GM11168 (cell line): ENCODE measurements at regions not wholly inside any gene's neighbourhood (a gene's known extent, or its start where the extent isn't known, plus 50 kb on each side); places are given as distances from the start of the nearest gene placed in this dataset.

Experiments used
- in situ Hi-C: fragments of 300-500 bp; cut with MboI; formaldehyde crosslinking; loops from one replicate; pipeline ENCODE4 v1.12.0; 2022; ENCODE audit warnings: low sequenced_read_pairs; ENCODE audit not compliant: unreplicated experiment

GRCh38 chr9:785997-786396 lies 55.5 kb upstream of the DMRT1 start:
- in situ Hi-C loops: no loop called here

GRCh38 chr9:786405-786804 lies 55.1 kb upstream of the DMRT1 start:
- in situ Hi-C loops: no loop called here

GRCh38 chr9:788777-789176 lies 52.7 kb upstream of the DMRT1 start:
- in situ Hi-C loops: no loop called here
